ENCODE measurements at regions not wholly inside any gene's neighbourhood (a gene's known extent, or its start where the extent isn't known, plus 50 kb on each side); places are given as distances from the start of the nearest gene placed in this dataset.
"Not testable (repeated sequence)": the region's sequence is repeated elsewhere in the genome, so short reads cannot be mapped to it uniquely, and the experiment has no call there.

DNA sequence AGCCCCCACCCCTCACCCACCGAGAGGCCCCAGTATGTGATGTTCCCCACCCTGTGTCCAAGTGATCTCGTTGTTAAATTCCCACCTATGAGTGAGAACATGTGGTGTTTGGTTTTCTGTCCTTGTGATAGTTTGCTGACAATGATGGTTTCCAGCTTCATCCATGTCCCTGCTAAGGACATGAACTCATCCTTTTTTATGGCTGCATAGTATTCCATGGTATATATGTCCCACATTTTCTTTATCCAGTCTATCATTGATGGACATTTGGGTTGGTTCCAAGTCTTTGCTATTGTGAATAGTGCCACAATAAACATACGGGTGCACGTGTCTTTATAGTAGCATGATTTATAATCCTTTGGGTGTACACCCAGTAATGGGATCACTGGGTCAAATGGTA is 79.2 kb downstream of the PXDC1 start:
- peaks cover 47% of the 10 kb centered on the region for H3K27me3 Mint-ChIP-seq
- H3K27ac Mint-ChIP-seq (ENCODE audit: low read depth); H3K4me1 Mint-ChIP-seq; DNase-seq (ENCODE audit: low spot score in 2 of 2); H3K4me3 Mint-ChIP-seq; H3K9me3 Mint-ChIP-seq; ATAC-seq (replicated peaks; ENCODE audit: extremely low read depth, poor library complexity, severe bottlenecking); H3K36me3 Mint-ChIP-seq (ENCODE audit: insufficient read depth): not testable (repeated sequence)

DNA sequence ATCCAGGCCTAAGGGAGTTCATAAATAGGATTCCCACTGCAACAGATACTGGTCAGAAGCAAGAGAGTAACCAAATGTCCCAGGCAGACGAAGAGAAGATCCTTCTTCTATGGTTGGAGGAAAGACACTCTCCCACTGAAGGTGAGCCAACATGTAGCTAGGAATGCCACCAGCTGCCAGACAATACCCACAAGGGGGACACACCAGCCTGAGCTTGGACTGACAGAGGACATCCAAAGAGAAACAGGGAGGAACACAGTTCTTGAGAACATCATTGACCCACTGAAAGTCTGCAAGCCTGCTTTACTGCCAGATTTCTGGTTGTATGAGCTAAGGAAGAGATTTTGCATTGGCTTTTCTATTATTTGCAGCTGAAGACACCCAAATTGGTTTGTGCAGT is 80.1 kb downstream of the PXDC1 start:
- Mint-ChIP-seq H3K4me3 (no peak overlapping the region), H3K27ac (ENCODE audit: low read depth) (no peak overlapping the region), H3K9me3 (no peaks in the 10 kb centered on the region), H3K36me3 (ENCODE audit: insufficient read depth) (no peaks in the 10 kb centered on the region), H3K4me1 (no peaks in the 10 kb centered on the region), H3K27me3 (peaks cover 47% of the 10 kb centered on the region)
- DNase-seq (ENCODE audit: low spot score in 2 of 2): no peak
- ATAC-seq (replicated peaks; ENCODE audit: extremely low read depth, poor library complexity, severe bottlenecking): no peak

DNA sequence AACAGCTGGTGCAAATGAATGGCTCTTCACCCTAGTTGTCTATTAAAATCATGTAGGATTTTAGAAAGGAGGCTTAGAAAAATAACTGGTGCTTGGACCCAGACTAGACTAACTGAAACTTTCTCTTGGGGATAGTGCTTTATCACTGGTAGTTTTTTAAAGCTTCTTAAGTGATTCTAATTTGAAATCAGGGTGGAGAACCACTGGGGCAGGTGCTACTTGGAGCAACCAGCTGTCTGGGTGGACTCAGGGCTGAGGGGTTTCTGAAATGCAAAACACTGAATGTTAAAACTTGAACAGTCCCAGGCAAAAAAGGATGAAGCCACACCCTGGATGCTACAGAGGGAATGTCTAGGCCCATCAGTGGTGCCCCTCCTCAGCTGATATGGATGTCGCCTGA is 81.2 kb downstream of the PXDC1 start:
- no peaks in the 10 kb centered on the region for H3K36me3 Mint-ChIP-seq (ENCODE audit: insufficient read depth)
- H3K9me3 Mint-ChIP-seq: no peaks in the 10 kb centered on the region
- DNase-seq (ENCODE audit: low spot score in 2 of 2): no peak
- no peaks in the 10 kb centered on the region for H3K4me1 Mint-ChIP-seq
- H3K4me3 Mint-ChIP-seq: no peak overlapping the region
- H3K27me3 Mint-ChIP-seq: peaks cover 40% of the 10 kb centered on the region
- no peak overlapping the region for H3K27ac Mint-ChIP-seq (ENCODE audit: low read depth)
- ATAC-seq (replicated peaks; ENCODE audit: extremely low read depth, poor library complexity, severe bottlenecking): no peak

DNA sequence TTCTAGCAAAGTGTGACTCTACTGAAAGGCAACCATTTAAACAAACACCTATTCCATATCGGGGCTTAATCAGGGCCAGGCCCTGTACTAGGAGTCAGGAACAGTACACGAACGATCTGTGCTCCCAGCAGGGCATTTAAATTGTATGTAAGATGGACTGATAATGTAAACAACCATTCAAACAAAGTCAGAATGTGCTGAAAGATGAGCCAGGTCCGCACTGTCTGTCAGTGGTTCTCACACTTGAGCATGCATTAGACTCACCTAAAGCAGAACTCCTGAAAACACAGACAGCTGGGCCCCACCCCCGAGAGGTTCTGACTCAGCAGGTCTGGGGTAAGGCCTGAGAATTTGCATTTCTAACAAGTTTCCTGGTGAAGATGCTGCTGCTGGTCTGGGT is 81.6 kb downstream of the PXDC1 start:
- H3K27me3 Mint-ChIP-seq: peaks cover 40% of the 10 kb centered on the region
- no peaks in the 10 kb centered on the region for H3K9me3 Mint-ChIP-seq
- H3K4me1 Mint-ChIP-seq: no peaks in the 10 kb centered on the region
- H3K27ac Mint-ChIP-seq (ENCODE audit: low read depth): no peak overlapping the region
- no peak overlapping the region for H3K4me3 Mint-ChIP-seq
- DNase-seq (ENCODE audit: low spot score in 2 of 2) (no peak), ATAC-seq (replicated peaks; ENCODE audit: extremely low read depth, poor library complexity, severe bottlenecking) (no peak)
- H3K36me3 Mint-ChIP-seq (ENCODE audit: insufficient read depth): no peaks in the 10 kb centered on the region

DNA sequence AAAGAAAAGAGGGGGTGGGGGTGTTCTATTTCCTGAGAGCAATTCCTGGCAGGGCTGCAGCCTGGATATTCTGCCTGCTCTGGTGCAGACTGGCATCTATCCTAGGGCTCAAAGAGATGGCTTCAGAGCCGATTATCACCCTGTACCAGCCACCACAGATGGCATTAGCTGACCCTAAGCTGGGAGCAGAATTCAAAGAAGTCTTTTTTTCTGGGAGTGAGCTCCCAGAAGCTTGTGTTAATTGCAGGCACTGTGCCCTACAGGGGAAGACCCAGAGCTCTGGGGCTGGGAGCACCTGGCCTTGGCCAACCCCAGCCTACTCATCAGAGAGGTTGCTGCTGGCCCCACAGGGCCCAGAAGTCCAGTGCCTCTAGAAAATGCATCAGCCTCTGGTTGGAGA is 85.9 kb downstream of the PXDC1 start:
- Mint-ChIP-seq H3K27me3 (peaks cover 37% of the 10 kb centered on the region), H3K9me3 (no peaks in the 10 kb centered on the region), H3K4me3 (no peak overlapping the region), H3K27ac (ENCODE audit: low read depth) (no peak overlapping the region), H3K36me3 (ENCODE audit: insufficient read depth) (no peaks in the 10 kb centered on the region), H3K4me1 (no peaks in the 10 kb centered on the region)
- no peak for ATAC-seq (replicated peaks; ENCODE audit: extremely low read depth, poor library complexity, severe bottlenecking)
- no peak for DNase-seq (ENCODE audit: low spot score in 2 of 2)

DNA sequence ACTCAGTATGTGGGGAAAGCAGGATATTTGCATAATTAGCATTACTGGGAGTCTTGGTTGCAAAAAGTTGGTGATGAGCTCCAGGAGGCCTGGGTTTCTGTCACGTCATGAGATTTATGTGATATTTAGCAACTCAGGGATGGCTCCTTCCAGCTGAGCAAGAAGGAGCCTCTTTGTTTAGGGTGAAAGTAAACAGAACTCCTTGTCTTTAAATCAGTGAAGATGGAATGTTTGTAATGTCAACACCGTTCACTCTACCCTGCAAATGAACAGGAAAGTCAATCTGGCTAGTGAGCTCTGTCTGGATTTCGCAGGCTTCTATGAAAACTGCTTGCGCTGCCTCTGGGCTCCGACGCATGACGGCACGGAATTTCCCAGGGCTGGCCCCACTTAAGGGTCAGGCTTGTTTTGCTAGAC is 86.9 kb downstream of the PXDC1 start:
- ATAC-seq (replicated peaks; ENCODE audit: extremely low read depth, poor library complexity, severe bottlenecking): no peak
- H3K4me3 Mint-ChIP-seq: no peak overlapping the region
- H3K9me3 Mint-ChIP-seq: no peaks in the 10 kb centered on the region
- H3K36me3 Mint-ChIP-seq (ENCODE audit: insufficient read depth): no peaks in the 10 kb centered on the region
- DNase-seq (ENCODE audit: low spot score in 2 of 2): no peak
- H3K27me3 Mint-ChIP-seq: peaks cover 47% of the 10 kb centered on the region
- H3K27ac Mint-ChIP-seq (ENCODE audit: low read depth): no peak overlapping the region
- no peaks in the 10 kb centered on the region for H3K4me1 Mint-ChIP-seq

DNA sequence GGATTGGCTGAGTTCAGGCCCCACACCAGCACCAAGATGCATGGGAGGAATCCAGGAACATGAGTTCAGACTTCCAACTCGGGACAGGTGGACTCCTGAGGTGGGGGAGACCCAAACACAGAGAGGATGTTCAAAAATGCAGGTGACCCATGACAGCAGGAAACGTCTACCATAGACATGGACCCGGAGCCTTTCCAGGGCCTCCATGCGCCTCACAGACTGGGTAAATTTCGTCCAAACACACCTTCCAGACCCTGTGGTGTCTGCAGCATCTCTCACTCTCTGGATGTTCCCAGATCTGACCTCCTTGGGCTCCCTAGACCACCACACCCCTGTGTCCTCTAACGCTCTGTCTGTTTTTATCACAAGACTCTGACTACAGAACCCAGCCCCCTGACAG is 87.7 kb downstream of the PXDC1 start:
- no peak for DNase-seq (ENCODE audit: low spot score in 2 of 2)
- H3K4me3 Mint-ChIP-seq: no peak overlapping the region
- no peak overlapping the region for H3K27ac Mint-ChIP-seq (ENCODE audit: low read depth)
- no peak for ATAC-seq (replicated peaks; ENCODE audit: extremely low read depth, poor library complexity, severe bottlenecking)
- H3K4me1 Mint-ChIP-seq: no peaks in the 10 kb centered on the region
- H3K9me3 Mint-ChIP-seq: no peaks in the 10 kb centered on the region
- H3K36me3 Mint-ChIP-seq (ENCODE audit: insufficient read depth): no peaks in the 10 kb centered on the region
- H3K27me3 Mint-ChIP-seq: peaks cover 55% of the 10 kb centered on the region

DNA sequence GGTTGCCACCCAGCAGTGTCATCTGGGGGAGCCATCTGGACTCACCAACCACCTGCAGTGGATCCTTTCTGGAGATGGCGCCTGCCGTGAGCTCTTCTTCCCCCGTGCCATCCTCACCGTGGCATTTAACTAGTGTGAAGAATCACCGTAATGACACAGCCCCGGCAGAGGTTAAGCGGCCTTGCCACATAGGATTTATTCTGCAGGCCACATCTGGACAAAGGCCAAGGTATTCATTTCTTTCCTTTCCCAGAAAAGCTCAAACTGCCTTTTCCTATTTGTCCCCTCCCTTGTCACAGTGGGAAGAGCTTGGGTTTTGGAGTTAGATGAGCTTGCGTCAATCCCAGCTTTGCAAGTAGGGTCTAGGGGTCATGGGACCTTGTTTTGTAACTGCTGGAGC is 88.4 kb downstream of the PXDC1 start:
- no peak overlapping the region for H3K4me3 Mint-ChIP-seq
- H3K27me3 Mint-ChIP-seq: peaks cover 61% of the 10 kb centered on the region
- no peaks in the 10 kb centered on the region for H3K9me3 Mint-ChIP-seq
- ATAC-seq (replicated peaks; ENCODE audit: extremely low read depth, poor library complexity, severe bottlenecking): no peak
- H3K27ac Mint-ChIP-seq (ENCODE audit: low read depth): no peak overlapping the region
- no peaks in the 10 kb centered on the region for H3K36me3 Mint-ChIP-seq (ENCODE audit: insufficient read depth)
- no peaks in the 10 kb centered on the region for H3K4me1 Mint-ChIP-seq
- DNase-seq (ENCODE audit: low spot score in 2 of 2): no peak

DNA sequence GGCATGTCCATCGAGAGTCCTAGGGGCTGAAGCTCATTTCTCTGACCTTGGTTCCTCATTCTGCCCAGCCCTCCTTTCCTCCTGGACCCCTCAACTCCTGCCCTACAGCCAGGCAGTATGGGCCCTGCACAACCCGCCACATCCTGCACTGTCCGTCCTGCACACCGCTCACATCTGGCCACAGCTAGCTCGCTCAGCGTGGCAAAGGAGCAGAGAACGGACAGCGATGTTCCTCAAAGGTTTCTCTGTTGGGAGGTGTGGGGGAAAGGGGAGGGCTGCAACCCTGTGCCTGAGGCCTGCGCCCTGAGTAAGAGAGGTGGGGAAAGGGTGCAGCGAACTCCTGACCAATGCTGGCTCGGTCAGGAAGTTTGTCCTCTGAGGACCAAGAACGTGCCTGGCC is 90.1 kb downstream of the PXDC1 start:
- Mint-ChIP-seq H3K27ac (ENCODE audit: low read depth) (no peak overlapping the region), H3K27me3 (peaks cover 60% of the 10 kb centered on the region), H3K4me3 (no peak overlapping the region), H3K9me3 (no peaks in the 10 kb centered on the region), H3K4me1 (no peaks in the 10 kb centered on the region), H3K36me3 (ENCODE audit: insufficient read depth) (no peaks in the 10 kb centered on the region)
- ATAC-seq (replicated peaks; ENCODE audit: extremely low read depth, poor library complexity, severe bottlenecking) (no peak), DNase-seq (ENCODE audit: low spot score in 2 of 2) (no peak)

DNA sequence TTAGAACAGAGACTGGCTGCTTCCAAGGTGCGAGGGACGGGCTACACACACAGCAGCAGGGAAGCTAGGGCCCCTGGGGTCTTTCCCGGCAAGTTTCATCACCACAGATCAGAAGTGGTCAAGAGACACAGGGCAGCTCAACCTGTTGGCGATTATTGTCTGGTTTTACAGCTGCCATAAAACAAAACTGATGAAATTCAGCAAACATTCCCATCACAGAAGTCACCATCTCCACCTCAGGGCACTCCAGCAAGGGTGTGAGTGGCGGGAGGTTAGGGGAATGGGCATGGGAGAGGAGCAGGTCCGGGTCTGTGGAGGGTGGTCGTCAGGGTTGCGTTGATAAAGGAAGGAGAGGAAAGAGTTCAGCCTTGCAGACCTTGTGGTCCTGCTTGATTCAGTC is 91.0 kb downstream of the PXDC1 start:
- H3K27me3 Mint-ChIP-seq: peaks cover 62% of the 10 kb centered on the region
- DNase-seq (ENCODE audit: low spot score in 2 of 2) (no peak), ATAC-seq (replicated peaks; ENCODE audit: extremely low read depth, poor library complexity, severe bottlenecking) (no peak)
- no peaks in the 10 kb centered on the region for H3K9me3 Mint-ChIP-seq
- H3K4me3 Mint-ChIP-seq: no peak overlapping the region
- H3K4me1 Mint-ChIP-seq: no peaks in the 10 kb centered on the region
- H3K27ac Mint-ChIP-seq (ENCODE audit: low read depth): no peak overlapping the region
- no peaks in the 10 kb centered on the region for H3K36me3 Mint-ChIP-seq (ENCODE audit: insufficient read depth)

DNA sequence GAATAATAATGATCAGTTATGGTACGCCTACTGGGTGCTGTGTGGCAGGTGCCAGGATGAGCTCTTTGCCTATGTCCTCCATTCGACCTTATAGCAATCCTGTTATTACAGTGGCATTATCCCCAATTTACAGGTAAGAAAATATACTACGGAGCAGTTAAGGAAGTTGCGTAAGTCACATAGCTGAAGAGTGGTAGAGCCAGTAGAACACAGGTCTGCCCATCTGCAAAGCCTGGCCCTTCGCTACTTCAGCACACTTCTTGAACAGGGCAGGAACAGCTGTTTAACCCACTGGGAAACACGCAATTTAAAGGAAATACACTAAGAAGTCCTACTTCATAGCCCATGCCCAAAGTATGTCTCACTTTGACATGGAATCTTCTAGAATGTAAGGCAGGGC is 91.8 kb downstream of the PXDC1 start:
- H3K4me1 Mint-ChIP-seq: no peaks in the 10 kb centered on the region
- H3K36me3 Mint-ChIP-seq (ENCODE audit: insufficient read depth): no peaks in the 10 kb centered on the region
- no peak for DNase-seq (ENCODE audit: low spot score in 2 of 2)
- no peak for ATAC-seq (replicated peaks; ENCODE audit: extremely low read depth, poor library complexity, severe bottlenecking)
- H3K9me3 Mint-ChIP-seq: no peaks in the 10 kb centered on the region
- H3K27me3 Mint-ChIP-seq: peaks cover 58% of the 10 kb centered on the region
- H3K4me3 Mint-ChIP-seq: no peak overlapping the region
- no peak overlapping the region for H3K27ac Mint-ChIP-seq (ENCODE audit: low read depth)

DNA sequence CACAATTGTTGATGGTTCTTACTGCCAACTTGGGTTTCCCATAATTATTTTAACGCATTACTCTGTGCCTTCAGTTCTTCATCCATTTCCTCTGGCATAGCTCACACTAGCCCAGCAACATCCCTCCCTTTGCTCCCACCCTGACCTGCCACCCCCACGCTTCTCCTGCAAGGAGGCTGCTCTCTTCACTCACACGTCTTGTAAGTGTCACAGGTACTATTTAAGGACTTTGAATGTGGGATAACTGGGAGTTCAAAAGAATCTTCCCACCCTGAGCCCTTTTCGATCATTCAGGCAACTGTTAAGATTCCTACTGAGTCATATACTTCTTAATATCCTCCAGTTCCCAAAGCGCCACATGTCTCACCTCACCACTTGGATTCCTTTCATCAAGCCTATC is 95.4 kb downstream of the PXDC1 start:
- Mint-ChIP-seq H3K27ac (ENCODE audit: low read depth) (no peak overlapping the region), H3K4me1 (no peaks in the 10 kb centered on the region), H3K9me3 (no peaks in the 10 kb centered on the region), H3K27me3 (peaks cover 78% of the 10 kb centered on the region), H3K4me3 (no peak overlapping the region), H3K36me3 (ENCODE audit: insufficient read depth) (no peaks in the 10 kb centered on the region)
- ATAC-seq (replicated peaks; ENCODE audit: extremely low read depth, poor library complexity, severe bottlenecking): no peak
- DNase-seq (ENCODE audit: low spot score in 2 of 2): no peak

DNA sequence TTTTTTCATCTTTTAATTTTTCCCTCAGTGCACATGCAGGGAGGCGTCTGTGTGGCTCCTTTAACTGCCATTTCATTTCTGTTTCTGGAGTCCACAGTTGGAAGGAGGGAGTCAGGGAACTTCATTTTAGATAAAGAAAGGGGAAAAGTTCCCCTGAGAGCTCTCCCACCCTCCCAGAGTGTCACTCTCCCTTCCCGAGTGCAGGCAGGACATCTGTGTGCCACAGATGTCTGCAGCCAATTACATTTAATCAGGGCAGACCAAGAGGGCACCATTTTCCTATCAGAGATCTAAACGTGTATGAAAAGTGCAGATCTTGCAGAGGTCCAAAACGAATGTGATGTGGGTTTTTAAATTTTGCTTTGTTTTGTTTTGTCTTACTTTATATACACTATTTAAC is 96.6 kb downstream of the PXDC1 start:
- no peaks in the 10 kb centered on the region for H3K9me3 Mint-ChIP-seq
- no peak for ATAC-seq (replicated peaks; ENCODE audit: extremely low read depth, poor library complexity, severe bottlenecking)
- no peak overlapping the region for H3K4me3 Mint-ChIP-seq
- peaks cover 74% of the 10 kb centered on the region for H3K27me3 Mint-ChIP-seq
- H3K36me3 Mint-ChIP-seq (ENCODE audit: insufficient read depth): no peaks in the 10 kb centered on the region
- no peak for DNase-seq (ENCODE audit: low spot score in 2 of 2)
- no peaks in the 10 kb centered on the region for H3K4me1 Mint-ChIP-seq
- no peak overlapping the region for H3K27ac Mint-ChIP-seq (ENCODE audit: low read depth)

DNA sequence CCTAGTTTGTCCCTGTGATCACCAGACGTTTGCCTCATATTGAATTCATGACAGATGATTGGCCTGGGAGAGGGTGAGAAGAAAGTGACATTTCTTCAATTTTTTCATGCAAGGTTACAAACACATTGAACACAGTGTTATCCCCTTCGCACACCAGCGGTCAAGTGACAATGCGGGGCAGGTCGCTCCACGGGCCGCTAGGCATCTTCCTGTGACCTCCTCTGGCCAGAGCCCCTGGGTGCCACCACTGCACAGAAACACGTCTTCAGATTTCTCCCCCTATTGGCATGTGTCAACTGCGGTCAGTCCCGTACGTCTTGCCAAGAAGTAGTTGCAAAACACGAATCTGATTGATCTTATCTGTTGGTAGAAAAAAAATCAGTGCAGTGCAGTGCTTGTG is 97.1 kb downstream of the PXDC1 start:
- no peak overlapping the region for H3K4me3 Mint-ChIP-seq
- H3K27ac Mint-ChIP-seq (ENCODE audit: low read depth): no peak overlapping the region
- no peak for DNase-seq (ENCODE audit: low spot score in 2 of 2)
- H3K27me3 Mint-ChIP-seq: peaks cover 70% of the 10 kb centered on the region
- no peaks in the 10 kb centered on the region for H3K4me1 Mint-ChIP-seq
- H3K9me3 Mint-ChIP-seq: no peaks in the 10 kb centered on the region
- H3K36me3 Mint-ChIP-seq (ENCODE audit: insufficient read depth): no peaks in the 10 kb centered on the region
- no peak for ATAC-seq (replicated peaks; ENCODE audit: extremely low read depth, poor library complexity, severe bottlenecking)

All from central memory CD8-positive, alpha-beta T cell (primary cell).